ENCODE measurements at regions not wholly inside any gene's neighbourhood (a gene's known extent, or its start where the extent isn't known, plus 50 kb on each side); places are given as distances from the start of the nearest gene placed in this dataset.

DNA sequence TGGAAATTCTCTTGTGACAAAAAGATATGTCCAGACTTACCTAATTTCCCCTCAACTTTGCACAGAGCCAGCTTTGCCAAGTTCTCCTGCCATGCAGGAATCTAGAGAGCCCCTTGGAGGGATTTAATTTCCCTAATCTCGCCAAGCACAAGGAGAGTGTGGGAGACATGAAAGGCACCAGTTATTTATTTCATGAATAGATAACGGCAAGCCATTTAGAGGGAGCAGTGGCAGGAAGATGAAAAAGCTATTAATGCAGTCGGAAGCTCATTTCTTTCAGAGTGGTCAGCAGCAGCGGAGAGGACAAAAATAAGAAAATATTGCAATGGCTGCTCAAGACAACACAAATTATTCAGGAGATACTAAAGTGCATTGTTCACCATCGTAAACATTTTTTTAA, 150.9 kb upstream of the WSCD2 start:
- no peak for DNase-seq (ENCODE audit: low read depth in 2 of 2)

DNA sequence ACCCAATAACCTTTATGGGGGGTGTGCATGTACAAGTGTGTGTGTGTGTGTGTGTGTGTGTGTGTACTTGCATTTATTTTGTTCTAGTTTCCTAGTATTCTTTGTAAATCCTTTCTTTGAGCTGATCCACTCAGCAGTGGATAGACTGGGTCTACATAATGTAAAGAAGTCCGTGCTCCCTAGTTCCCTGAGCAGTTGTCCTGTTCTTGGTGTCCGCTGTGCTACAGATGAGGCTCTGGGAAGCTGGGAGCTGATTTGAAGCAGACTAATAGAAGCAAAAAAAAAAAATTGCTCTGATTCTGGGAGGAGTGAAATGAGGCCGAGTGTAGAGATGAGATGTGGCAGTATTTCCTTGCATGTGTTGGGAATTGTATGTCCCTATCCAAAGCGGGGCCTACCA, 150.4 kb upstream of the WSCD2 start:
- DNase-seq (ENCODE audit: low read depth in 2 of 2) = no peak

DNA sequence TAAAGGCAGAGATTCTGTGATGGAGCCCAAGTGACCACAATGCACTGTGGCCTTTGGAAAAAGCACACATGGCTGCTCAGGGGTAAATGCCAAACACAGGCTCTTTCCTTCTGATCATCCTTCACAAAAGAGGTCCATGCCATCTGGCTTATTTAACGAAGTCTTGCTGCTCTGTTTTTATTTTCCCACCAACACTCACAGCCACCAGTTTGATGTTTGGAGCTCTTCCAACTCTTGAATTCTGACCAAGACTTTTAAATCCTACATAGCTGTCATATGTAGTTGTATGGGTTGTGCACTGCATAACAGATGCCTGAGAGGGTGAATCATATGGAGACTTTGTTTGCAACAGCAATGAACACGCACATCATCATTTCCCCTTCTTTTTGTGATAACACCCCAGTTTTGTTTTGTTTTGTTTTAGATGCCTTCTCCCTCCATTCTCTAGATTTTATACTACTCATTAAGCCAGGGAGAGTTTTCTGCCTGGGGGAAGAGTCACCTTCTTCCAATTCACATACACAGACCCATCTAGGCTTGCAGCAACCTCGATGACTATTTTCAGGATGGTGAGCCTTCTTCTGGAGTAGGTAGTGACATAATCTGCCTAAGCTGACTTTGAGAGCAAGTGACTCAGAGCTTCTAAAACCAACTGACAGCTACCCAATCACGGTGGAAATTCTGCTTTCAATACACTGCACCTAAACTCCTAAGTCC, 145.2 kb upstream of the WSCD2 start:
- no peak for DNase-seq (ENCODE audit: low read depth in 2 of 2)

- no peak for DNase-seq (ENCODE audit: low read depth in 2 of 2)
Observed at GRCh38 chr12:107984973-107985372, 144.1 kb upstream of the WSCD2 start.

GRCh38 chr12:107986183-107986582, 142.9 kb upstream of the WSCD2 start:
- no peak for DNase-seq (ENCODE audit: low read depth in 2 of 2)

- DNase-seq (ENCODE audit: low read depth in 2 of 2) = no peak
Observed at GRCh38 chr12:107990325-107990724, 138.8 kb upstream of the WSCD2 start.

- DNase-seq (ENCODE audit: low read depth in 2 of 2) = no peak
Observed at GRCh38 chr12:107992029-107992428, 137.1 kb upstream of the WSCD2 start.

DNA sequence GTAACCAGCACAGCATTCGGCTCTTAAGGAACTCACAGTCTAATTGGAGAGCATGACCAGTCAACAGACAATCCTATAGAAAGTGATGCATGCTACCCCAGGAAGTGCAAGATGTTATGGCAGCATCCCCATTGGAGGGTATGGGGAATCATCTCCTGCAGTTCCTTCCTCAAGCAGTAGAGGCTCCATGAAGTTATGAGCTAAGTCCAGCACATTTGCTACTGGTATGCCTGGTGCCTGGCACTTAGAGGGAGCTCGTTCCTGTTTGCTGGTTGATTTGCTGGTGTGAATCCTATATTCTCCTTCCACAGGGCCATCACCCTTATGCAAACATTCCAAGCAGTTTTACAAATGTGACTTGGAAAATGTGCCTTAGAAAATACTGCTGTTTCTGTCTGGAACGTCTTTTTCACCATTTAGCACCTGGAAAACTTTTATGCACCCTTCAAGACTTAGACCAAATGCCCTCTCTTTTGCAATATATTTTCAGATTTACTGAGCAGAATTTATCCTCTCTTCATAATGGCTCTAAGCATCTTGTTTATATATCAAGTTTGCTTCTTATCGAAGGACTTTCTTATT, 136.1 kb upstream of the WSCD2 start:
- DNase-seq (ENCODE audit: low read depth in 2 of 2) = no peak

GRCh38 chr12:107998863-107999262, 130.2 kb upstream of the WSCD2 start:
- DNase-seq (ENCODE audit: low read depth in 2 of 2) = no peak

DNA sequence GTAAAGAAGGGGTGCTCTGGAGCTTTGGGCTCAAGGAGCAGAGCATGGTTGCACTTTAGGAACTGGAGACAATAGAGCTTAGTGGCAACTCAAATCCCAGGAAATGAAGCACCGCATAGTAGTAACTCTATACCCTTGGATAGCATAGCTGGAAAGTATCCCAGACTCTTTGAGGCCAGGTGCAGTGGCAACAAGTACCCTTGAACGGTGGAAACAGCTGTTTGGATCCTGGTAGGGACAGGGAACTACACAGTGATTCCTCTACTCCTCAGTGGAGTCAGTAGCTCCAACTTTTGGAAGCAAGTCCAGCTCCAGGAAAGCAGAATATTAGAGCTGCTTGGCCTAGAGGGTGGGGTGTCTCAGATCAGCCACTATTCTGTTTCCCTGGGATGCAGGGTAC, 129.0 kb upstream of the WSCD2 start:
- no peak for DNase-seq (ENCODE audit: low read depth in 2 of 2)

- DNase-seq (ENCODE audit: low read depth in 2 of 2) = no peak
Observed at GRCh38 chr12:108004319-108004718, 124.8 kb upstream of the WSCD2 start.

DNA sequence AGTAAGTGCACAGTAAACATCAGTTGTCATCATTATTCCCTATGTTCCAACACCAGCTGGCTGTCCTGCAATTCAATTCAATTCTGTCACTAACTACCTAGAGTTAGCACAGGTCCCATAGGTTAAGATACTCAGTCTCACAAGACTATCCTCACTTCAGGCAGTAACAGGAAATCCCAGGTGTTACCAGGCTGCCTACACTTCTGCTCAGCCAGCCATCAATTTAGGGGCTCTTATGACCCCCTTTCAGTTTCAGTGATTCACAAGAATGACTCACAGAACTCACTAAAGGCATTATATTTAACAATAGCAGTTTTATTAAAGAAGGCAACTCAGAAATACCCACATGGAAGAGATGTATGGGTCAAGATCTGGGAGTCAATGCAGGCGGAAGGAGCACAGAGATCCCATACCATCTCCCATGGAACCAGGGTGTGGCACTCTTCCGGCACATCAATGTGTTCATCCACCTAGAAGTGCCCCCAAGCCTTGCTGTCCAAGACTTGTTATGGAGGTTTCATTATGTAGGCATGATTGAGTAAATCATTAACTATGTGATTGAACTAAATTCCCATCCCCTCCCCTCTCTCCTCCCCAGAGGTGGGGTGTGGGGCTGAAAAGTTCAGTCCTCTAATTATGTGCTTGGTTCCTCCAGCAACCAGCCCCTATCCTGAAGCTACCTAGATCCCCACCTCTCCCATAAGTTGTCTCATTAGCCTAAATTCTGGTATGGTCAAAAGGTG, 120.8 kb upstream of the WSCD2 start:
- no peak for DNase-seq (ENCODE audit: low read depth in 2 of 2)

GRCh38 chr12:108009442-108010070, 119.5 kb upstream of the WSCD2 start:
- DNase-seq (ENCODE audit: low read depth in 2 of 2) = no peak

GRCh38 chr12:108016022-108016564, 113.0 kb upstream of the WSCD2 start:
- no peak for DNase-seq (ENCODE audit: low read depth in 2 of 2)

DNA sequence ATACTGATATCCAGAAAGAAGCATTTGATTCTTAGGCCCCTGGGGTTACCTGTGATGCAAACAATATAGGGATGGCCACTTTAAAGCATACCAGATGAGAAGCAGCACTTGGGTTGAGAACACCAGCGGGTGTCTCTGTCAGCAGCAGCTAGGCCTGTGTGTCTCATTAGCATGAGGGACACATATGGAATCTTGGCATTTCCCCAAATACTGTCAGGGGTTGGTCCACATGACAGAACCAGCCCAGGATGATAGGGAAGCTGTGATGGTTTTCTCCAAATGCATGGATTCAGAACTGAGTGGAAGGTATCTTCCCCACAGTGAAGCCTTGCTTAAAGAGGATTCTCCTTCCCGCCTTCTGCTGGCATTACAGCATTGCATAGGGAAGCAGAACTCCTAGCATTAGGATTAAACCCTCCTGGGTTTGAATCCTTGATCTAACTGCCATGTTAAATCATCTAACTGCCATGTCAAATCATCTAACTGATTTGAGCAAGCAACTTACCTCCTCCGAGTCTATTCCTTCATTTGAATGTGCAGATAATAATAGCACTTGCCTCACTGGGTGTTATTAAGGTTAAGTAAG, 111.5 kb upstream of the WSCD2 start:
- no peak for DNase-seq (ENCODE audit: low read depth in 2 of 2)

DNA sequence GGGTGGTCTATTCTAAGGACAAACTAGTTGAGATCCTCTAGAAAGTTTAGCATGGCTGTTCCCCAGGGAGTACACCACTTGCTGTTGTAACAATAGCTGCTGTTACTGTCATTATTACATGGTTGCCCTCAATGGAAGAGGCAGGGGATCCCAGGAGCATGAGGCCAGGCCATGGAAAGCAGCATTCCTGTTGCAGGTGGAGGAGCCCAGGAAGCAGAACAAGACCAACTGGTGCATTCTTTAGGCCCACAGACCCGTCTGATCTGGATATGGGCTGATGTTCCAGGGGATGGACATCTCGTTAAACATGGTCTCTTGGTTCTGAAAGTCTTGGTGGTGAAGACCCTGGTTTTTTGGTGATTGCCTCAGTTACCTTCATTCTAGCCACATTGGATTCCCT, 109.2 kb upstream of the WSCD2 start:
- no peak for DNase-seq (ENCODE audit: low read depth in 2 of 2)

GRCh38 chr12:108021141-108021540, 107.9 kb upstream of the WSCD2 start:
- no peak for DNase-seq (ENCODE audit: low read depth in 2 of 2)

- no peak for DNase-seq (ENCODE audit: low read depth in 2 of 2)
Observed at GRCh38 chr12:108021949-108022522, 107.1 kb upstream of the WSCD2 start.

GRCh38 chr12:108029051-108029835, 99.8 kb upstream of the WSCD2 start:
- no peak for DNase-seq (ENCODE audit: low read depth in 2 of 2)

GRCh38 chr12:108033090-108033489, 96.0 kb upstream of the WSCD2 start:
- DNase-seq (ENCODE audit: low read depth in 2 of 2) = no peak

DNA sequence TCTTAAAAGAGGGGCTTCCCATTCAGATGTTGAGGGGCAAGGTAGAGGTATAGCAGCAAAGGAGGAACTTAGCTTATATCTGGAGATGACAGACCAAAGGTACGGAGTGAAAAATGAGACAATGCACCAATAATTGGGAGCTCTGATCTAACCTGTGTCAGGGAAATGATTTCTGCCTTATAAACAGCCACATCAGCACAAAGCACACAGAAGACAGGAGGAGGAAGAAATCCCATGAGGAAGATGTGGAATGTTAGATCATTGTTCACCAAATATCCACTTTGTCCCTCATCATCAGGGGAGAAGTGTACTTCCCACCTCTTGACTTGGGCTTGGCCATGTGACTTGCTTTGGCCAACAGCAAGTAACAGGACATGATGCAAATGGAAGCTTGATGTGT, 93.7 kb upstream of the WSCD2 start:
- no peak for DNase-seq (ENCODE audit: low read depth in 2 of 2)

All from stimulated activated CD8-positive, alpha-beta memory T cell treated with anti-CD3 and anti-CD28 coated beads, Interleukin-7, amount 100 ng/mL, for 1 hour (primary cell).